Kasumi-1 (cell line): ENCODE measurements at regions not wholly inside any gene's neighbourhood (a gene's known extent, or its start where the extent isn't known, plus 50 kb on each side); places are given as distances from the start of the nearest gene placed in this dataset.

Experiments used
- DNase-seq, 2 experiments: peaks; one replicate each; lab custom pipeline; 2025; lab: John Stamatoyannopoulos, UW

- DNase-seq: no peak
Observed at GRCh38 chr5:58149746-58150145, 310.1 kb downstream of the PLK2 start.

- no peak for DNase-seq
Observed at GRCh38 chr5:58149345-58149744, 310.5 kb downstream of the PLK2 start.

GRCh38 chr5:58148254-58148775, 311.6 kb downstream of the PLK2 start:
- DNase-seq: no peak

GRCh38 chr5:58145397-58145934, 314.4 kb downstream of the PLK2 start:
- DNase-seq: no peak

GRCh38 chr5:58143727-58144126, 316.2 kb downstream of the PLK2 start:
- DNase-seq: no peak

GRCh38 chr5:58143181-58143580, 316.7 kb downstream of the PLK2 start:
- no peak for DNase-seq

- DNase-seq: no peak
Observed at GRCh38 chr5:58138791-58139190, 321.1 kb downstream of the PLK2 start.

GRCh38 chr5:58136406-58136805, 323.5 kb downstream of the PLK2 start:
- no peak for DNase-seq

GRCh38 chr5:58135571-58136335, 324.1 kb downstream of the PLK2 start:
- DNase-seq: no peak

GRCh38 chr5:58133631-58134296, 326.1 kb downstream of the PLK2 start:
- no peak for DNase-seq

GRCh38 chr5:58133216-58133615, 326.7 kb downstream of the PLK2 start:
- DNase-seq: no peak

- no peak for DNase-seq
Observed at GRCh38 chr5:58127255-58128220, 332.3 kb downstream of the PLK2 start.

- no peak for DNase-seq
Observed at GRCh38 chr5:58123501-58123900, 336.4 kb downstream of the PLK2 start.

- no peak for DNase-seq
Observed at GRCh38 chr5:58122848-58123392, 337.0 kb downstream of the PLK2 start.

- DNase-seq: no peak
Observed at GRCh38 chr5:58122157-58122556, 337.7 kb downstream of the PLK2 start.

- DNase-seq: no peak
Observed at GRCh38 chr5:58121391-58121790, 338.5 kb downstream of the PLK2 start.

- DNase-seq: no peak
Observed at GRCh38 chr5:58117542-58117941, 342.3 kb downstream of the PLK2 start.

- DNase-seq: no peak
Observed at GRCh38 chr5:58116346-58116745, 343.5 kb downstream of the PLK2 start.

- no peak for DNase-seq
Observed at GRCh38 chr5:58115811-58116210, 344.1 kb downstream of the PLK2 start.

GRCh38 chr5:58114324-58114723, 345.6 kb downstream of the PLK2 start:
- no peak for DNase-seq

GRCh38 chr5:58113172-58113571, 346.7 kb downstream of the PLK2 start:
- no peak for DNase-seq

GRCh38 chr5:58108511-58108910, 351.4 kb downstream of the PLK2 start:
- DNase-seq: no peak
